ENCODE measurements at regions not wholly inside any gene's neighbourhood (a gene's known extent, or its start where the extent isn't known, plus 50 kb on each side); places are given as distances from the start of the nearest gene placed in this dataset.
"Not testable (repeated sequence)": the region's sequence is repeated elsewhere in the genome, so short reads cannot be mapped to it uniquely, and the experiment has no call there.

- H3K27ac Mint-ChIP-seq: no peak overlapping the region
- H3K9me3 Mint-ChIP-seq: peaks cover 0 to 2% (median 0%) of the 10 kb centered on the region in 3 donors
- peaks cover 2% of the 10 kb centered on the region for H3K27me3 Mint-ChIP-seq
- no peaks in the 10 kb centered on the region for H3K4me1 Mint-ChIP-seq
- H3K4me3 Mint-ChIP-seq: no peak overlapping the region
- no peaks in the 10 kb centered on the region for H3K36me3 Mint-ChIP-seq
These were observed 167.1 kb upstream of the DAB1 start for GRCh38 chr1:57590978-57591377.

GRCh38 chr1:57586842-57587241 lies 163.0 kb upstream of the DAB1 start:
- Mint-ChIP-seq H3K27ac (no peak overlapping the region), H3K9me3 (peaks cover 0 to 3% (median 2%) of the 10 kb centered on the region in 3 donors), H3K36me3 (no peaks in the 10 kb centered on the region), H3K4me3 (no peak overlapping the region), H3K27me3 (peaks cover 2% of the 10 kb centered on the region), H3K4me1 (no peaks in the 10 kb centered on the region)

DNA sequence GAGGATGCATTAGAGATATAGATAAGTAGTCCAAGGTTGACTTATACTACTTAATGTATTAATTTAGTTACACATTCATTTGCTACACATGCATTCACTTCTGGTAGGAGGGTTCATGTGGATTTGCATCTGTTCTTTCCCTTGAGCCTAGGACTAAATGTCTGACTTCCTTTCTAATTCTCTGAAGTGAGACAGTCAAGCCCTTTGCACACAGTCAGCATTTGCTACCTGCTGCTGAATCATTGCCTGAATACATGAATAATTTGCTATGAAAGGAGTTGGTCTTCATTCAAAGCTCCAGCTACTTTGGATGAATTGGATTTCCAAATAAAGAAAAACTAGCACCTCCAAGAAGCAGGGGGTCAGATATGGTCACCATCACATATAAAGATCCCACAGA lies 154.8 kb upstream of the DAB1 start:
- no peaks in the 10 kb centered on the region for H3K4me1 Mint-ChIP-seq
- no peaks in the 10 kb centered on the region for H3K36me3 Mint-ChIP-seq
- no peak overlapping the region for H3K27ac Mint-ChIP-seq
- H3K27me3 Mint-ChIP-seq: no peaks in the 10 kb centered on the region
- peaks cover 0 to 2% (median 0%) of the 10 kb centered on the region in 3 donors for H3K9me3 Mint-ChIP-seq
- no peak overlapping the region for H3K4me3 Mint-ChIP-seq

DNA sequence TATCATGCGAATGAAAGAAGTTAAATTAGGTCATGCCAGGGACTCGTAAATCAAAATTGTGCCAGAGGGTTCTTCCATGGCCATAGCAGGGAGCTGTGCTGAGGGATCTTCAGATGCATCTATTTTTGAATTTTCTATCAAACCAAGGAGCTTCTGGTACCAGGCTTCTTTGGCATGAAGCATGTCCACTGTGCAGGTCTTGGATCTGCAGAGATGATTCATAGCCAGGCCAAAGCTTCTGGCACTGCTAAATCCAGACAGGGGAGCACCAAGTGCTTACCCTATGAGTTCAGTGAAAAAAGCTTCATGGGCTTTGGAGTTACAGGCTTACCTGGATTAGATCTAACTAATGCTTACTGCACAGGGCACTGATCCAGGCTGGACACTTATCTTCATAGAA lies 154.2 kb upstream of the DAB1 start:
- Mint-ChIP-seq H3K27ac (no peak overlapping the region), H3K4me3 (no peak overlapping the region), H3K27me3 (no peaks in the 10 kb centered on the region), H3K4me1 (no peaks in the 10 kb centered on the region), H3K36me3 (no peaks in the 10 kb centered on the region), H3K9me3 (no peaks in the 10 kb centered on the region)

GRCh38 chr1:57576756-57577155 lies 152.9 kb upstream of the DAB1 start:
- Mint-ChIP-seq H3K4me1 (no peaks in the 10 kb centered on the region), H3K27me3 (peaks cover 2% of the 10 kb centered on the region), H3K36me3 (no peaks in the 10 kb centered on the region), H3K9me3 (no peaks in the 10 kb centered on the region), H3K27ac (no peak overlapping the region), H3K4me3 (no peak overlapping the region)

- H3K36me3 Mint-ChIP-seq: no peaks in the 10 kb centered on the region
- no peaks in the 10 kb centered on the region for H3K4me1 Mint-ChIP-seq
- peaks cover 2% of the 10 kb centered on the region for H3K27me3 Mint-ChIP-seq
- H3K9me3 Mint-ChIP-seq: peaks cover 0 to 6% (median 3%) of the 10 kb centered on the region in 3 donors
- no peak overlapping the region for H3K27ac Mint-ChIP-seq
- no peak overlapping the region for H3K4me3 Mint-ChIP-seq
These were observed 148.2 kb upstream of the DAB1 start for GRCh38 chr1:57572016-57572415.

DNA sequence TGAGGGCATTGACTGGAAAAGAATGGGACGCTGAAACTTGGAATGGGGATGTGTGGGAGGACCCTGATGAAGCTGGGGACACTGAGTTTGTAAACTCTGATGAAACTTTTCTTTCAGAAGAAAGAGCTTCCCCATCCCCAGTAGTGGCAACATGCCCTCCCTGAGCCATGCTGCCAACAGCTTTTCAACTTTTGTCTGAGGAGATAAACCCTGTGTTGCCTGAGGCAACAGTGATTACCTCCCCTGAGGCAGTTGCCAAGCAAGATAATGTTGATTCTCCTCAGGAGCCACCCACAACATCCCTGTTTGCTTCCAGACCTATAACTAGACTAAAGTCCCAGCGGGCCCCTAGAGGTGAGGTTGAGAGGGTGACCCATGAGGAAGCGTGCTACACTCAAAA lies 134.2 kb upstream of the DAB1 start:
- H3K27ac Mint-ChIP-seq, H3K27me3 Mint-ChIP-seq, H3K4me1 Mint-ChIP-seq, H3K9me3 Mint-ChIP-seq, H3K4me3 Mint-ChIP-seq, H3K36me3 Mint-ChIP-seq: not testable (repeated sequence)

GRCh38 chr1:57553666-57554065 lies 129.8 kb upstream of the DAB1 start:
- Mint-ChIP-seq H3K36me3 (no peaks in the 10 kb centered on the region), H3K4me3 (no peak overlapping the region), H3K9me3 (peaks cover 0 to 14% (median 2%) of the 10 kb centered on the region in 3 donors), H3K4me1 (no peaks in the 10 kb centered on the region), H3K27me3 (no peaks in the 10 kb centered on the region), H3K27ac (no peak overlapping the region)

DNA sequence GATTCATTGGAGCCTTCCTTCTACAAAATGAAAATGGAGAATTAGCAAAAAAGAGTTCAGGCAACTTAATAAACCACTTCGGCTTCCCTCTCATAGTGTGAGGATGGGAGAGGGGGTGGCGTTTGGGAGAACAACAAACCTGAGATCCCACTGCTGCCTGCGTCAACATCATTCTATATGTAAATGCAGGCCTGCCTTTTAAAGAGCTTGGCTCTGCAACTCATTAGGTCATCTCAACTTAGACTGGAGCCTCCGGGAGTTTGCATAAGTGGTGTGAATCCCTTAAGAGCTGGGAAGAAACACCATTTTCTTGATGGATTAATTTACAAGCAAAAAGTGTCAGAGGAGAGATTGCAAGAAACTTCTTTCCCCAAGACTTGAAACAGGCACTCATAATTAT lies 127.6 kb upstream of the DAB1 start:
- peaks cover 0 to 7% (median 2%) of the 10 kb centered on the region in 3 donors for H3K9me3 Mint-ChIP-seq
- no peak overlapping the region for H3K27ac Mint-ChIP-seq
- no peak overlapping the region for H3K4me3 Mint-ChIP-seq
- H3K36me3 Mint-ChIP-seq: no peaks in the 10 kb centered on the region
- H3K4me1 Mint-ChIP-seq: no peaks in the 10 kb centered on the region
- H3K27me3 Mint-ChIP-seq: no peaks in the 10 kb centered on the region

DNA sequence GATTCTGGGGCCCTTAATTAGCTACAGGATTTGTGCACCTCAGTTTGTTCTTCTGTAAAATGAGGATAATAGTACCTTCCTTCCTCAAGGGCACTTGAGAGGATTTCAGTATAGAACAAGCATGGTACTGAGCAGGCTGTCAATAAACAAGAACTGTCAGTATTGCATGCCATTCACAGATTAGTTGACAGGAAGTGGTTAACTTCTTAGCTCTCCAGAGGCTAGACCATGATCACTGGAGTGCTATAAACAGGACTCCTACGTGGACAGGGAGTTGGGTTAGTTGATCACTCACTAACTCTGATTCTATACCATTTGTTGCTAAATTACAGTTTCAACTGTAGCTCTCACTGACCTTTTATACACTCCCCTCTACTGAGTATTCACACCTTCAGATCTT lies 126.2 kb upstream of the DAB1 start:
- Mint-ChIP-seq H3K4me1 (no peaks in the 10 kb centered on the region), H3K36me3 (no peaks in the 10 kb centered on the region), H3K9me3 (peaks cover 0 to 8% (median 2%) of the 10 kb centered on the region in 3 donors), H3K27me3 (no peaks in the 10 kb centered on the region), H3K4me3 (no peak overlapping the region), H3K27ac (no peak overlapping the region)

DNA sequence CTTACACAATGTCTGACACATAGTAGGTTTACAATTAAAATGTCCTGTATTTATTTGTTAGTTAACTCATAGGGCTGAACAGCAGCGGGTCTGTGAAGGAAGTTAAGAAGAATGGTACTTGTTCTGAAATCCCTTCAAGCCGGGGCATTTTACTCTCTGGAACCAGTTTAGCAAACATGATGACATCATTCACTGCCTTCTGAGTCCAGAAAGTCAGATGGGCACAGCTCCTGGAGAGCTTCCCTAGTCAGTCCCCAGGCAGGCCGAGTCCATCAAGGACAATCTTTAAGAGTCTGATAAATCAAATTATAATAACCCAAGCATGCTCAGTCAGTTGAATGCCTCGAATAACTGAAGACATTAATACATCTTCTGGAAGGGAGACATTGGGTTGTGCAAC lies 125.4 kb upstream of the DAB1 start:
- Mint-ChIP-seq H3K36me3 (no peaks in the 10 kb centered on the region), H3K4me1 (no peaks in the 10 kb centered on the region), H3K9me3 (peaks cover 0 to 8% (median 2%) of the 10 kb centered on the region in 3 donors), H3K27ac (no peak overlapping the region), H3K27me3 (no peaks in the 10 kb centered on the region), H3K4me3 (no peak overlapping the region)

- H3K36me3 Mint-ChIP-seq: no peaks in the 10 kb centered on the region
- no peaks in the 10 kb centered on the region for H3K4me1 Mint-ChIP-seq
- no peak overlapping the region for H3K27ac Mint-ChIP-seq
- H3K4me3 Mint-ChIP-seq: no peak overlapping the region
- H3K27me3 Mint-ChIP-seq: no peaks in the 10 kb centered on the region
- H3K9me3 Mint-ChIP-seq: peaks cover 0 to 5% (median 4%) of the 10 kb centered on the region in 3 donors
These were observed 122.9 kb upstream of the DAB1 start for GRCh38 chr1:57546549-57547330.

GRCh38 chr1:57544345-57544744 lies 120.5 kb upstream of the DAB1 start:
- Mint-ChIP-seq H3K4me1 (no peaks in the 10 kb centered on the region), H3K4me3 (no peak overlapping the region), H3K27me3 (no peaks in the 10 kb centered on the region), H3K36me3 (no peaks in the 10 kb centered on the region), H3K27ac (no peak overlapping the region), H3K9me3 (peaks cover 3 to 4% (median 3%) of the 10 kb centered on the region in 3 donors)

- peaks cover 0 to 4% (median 1%) of the 10 kb centered on the region in 3 donors for H3K9me3 Mint-ChIP-seq
- no peaks in the 10 kb centered on the region for H3K27me3 Mint-ChIP-seq
- H3K36me3 Mint-ChIP-seq: no peaks in the 10 kb centered on the region
- no peaks in the 10 kb centered on the region for H3K4me1 Mint-ChIP-seq
- H3K4me3 Mint-ChIP-seq: no peak overlapping the region
- no peak overlapping the region for H3K27ac Mint-ChIP-seq
These were observed 113.0 kb upstream of the DAB1 start for GRCh38 chr1:57536749-57537423.

DNA sequence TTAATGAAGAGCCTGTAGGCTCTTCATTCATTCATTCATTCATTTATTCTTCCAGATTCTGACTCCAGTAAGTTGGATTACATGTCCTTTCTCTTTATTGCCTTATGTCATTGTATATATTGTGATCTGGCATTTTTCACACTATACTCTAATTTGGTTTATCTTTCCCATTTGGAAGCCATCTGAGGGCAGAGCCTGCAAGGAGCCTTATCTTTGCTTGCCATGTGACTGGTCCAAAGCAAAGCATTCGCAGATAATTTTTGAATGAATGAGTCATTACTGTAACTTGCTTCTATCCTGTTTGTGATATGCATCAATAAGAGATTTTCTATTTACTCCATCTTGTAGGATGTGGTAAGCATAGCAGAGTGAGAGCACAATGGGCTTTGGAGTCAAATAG lies 108.4 kb upstream of the DAB1 start:
- no peak overlapping the region for H3K27ac Mint-ChIP-seq
- H3K27me3 Mint-ChIP-seq: no peaks in the 10 kb centered on the region
- peaks cover 1 to 13% (median 3%) of the 10 kb centered on the region in 3 donors for H3K9me3 Mint-ChIP-seq
- H3K4me3 Mint-ChIP-seq: no peak overlapping the region
- no peaks in the 10 kb centered on the region for H3K4me1 Mint-ChIP-seq
- peaks cover 2% of the 10 kb centered on the region for H3K36me3 Mint-ChIP-seq

- H3K4me3 Mint-ChIP-seq, H3K27ac Mint-ChIP-seq, H3K27me3 Mint-ChIP-seq, H3K4me1 Mint-ChIP-seq, H3K36me3 Mint-ChIP-seq: not testable (repeated sequence)
- peaks cover 1 to 13% (median 3%) of the 10 kb centered on the region in 3 donors for H3K9me3 Mint-ChIP-seq
These were observed 107.0 kb upstream of the DAB1 start for GRCh38 chr1:57530911-57531260.
